COLO668 (cell line): ENCODE measurements at regions not wholly inside any gene's neighbourhood (a gene's known extent, or its start where the extent isn't known, plus 50 kb on each side); places are given as distances from the start of the nearest gene placed in this dataset.
A peak's percentile ranks its signal among the peaks of the same experiment; 100 is the strongest.
"Not testable (repeated sequence)": the region's sequence is repeated elsewhere in the genome, so short reads cannot be mapped to it uniquely, and the experiment has no call there.

Experiments used
- DNase-seq: peaks from one replicate; lab custom pipeline; 2025; ENCODE audit not compliant: unreplicated experiment; lab: John Stamatoyannopoulos, UW

- not testable (repeated sequence) for DNase-seq
Measured at GRCh38 chr16:16559179-16559740, 180.3 kb downstream of the NPIPA7 start.

DNA sequence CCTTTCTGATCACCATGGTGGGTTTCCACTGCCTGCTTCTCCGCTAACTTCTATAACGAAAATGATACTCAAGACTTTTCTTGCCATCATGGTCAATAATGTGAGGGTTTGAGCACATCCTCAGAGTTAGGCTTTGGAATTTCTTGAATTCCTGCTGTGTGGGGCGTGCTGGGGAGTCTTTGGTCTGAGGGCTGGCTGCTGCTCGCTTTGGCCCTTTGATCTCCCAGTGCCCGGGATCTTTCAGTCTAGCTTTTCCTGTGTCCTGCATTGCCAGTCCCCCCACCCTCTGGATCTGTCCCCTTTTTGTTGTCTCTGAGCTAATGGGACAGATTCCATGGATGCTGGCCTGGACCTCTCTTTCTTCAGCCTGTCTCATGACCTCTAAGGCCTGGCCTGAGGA lies 182.6 kb downstream of the NPIPA7 start:
- not testable (repeated sequence) for DNase-seq

GRCh38 chr16:16563962-16564361 lies 185.0 kb downstream of the NPIPA7 start:
- DNase-seq, result not testable (repeated sequence)

DNA sequence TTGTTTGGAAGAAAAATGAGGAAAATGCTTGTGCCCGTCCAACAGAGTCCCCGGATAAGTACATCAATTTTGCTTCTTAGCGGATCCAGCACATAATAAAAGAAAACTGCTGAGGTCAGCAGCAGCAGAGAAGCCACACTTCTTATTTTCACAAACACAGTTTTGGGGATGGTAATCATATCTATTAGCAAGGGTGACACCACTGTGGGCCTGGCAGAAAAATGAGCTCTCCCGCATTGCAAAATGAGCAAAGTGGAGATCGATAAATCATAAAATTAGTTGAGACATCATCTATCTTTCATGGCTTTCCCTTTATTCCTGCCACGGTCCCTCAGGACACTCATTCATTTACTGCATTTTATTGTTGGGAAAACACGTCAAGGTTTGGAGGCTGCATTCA lies 186.4 kb downstream of the NPIPA7 start:
- DNase-seq, result not testable (repeated sequence)

GRCh38 chr16:16570055-16570454 lies 191.1 kb downstream of the NPIPA7 start:
- DNase-seq, result not testable (repeated sequence)

DNA sequence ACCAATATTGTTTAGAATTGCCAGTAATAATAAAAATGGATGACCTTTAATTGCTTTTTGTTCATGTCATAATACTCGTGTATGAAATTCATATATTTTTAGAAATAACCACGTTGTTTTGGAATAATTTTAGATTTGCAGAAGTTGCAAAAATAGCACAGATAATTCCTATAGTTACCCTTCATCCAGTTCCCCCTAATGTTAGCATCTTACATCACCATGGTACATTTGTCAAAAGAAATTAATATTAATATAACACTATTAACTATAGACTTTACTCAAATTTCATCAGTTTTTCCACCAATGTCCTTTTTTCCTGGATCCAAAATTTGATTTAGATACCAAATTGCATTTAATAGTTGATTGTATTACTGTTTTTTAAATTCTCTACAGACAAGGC lies 191.9 kb downstream of the NPIPA7 start:
- not testable (repeated sequence) for DNase-seq

- DNase-seq, result not testable (repeated sequence)
Measured at GRCh38 chr16:16572130-16572774, 193.3 kb downstream of the NPIPA7 start.

- DNase-seq, result not testable (repeated sequence)
Measured at GRCh38 chr16:16577062-16577461, 198.1 kb downstream of the NPIPA7 start.

GRCh38 chr16:16578701-16579100 lies 199.8 kb downstream of the NPIPA7 start:
- no peak for DNase-seq

DNA sequence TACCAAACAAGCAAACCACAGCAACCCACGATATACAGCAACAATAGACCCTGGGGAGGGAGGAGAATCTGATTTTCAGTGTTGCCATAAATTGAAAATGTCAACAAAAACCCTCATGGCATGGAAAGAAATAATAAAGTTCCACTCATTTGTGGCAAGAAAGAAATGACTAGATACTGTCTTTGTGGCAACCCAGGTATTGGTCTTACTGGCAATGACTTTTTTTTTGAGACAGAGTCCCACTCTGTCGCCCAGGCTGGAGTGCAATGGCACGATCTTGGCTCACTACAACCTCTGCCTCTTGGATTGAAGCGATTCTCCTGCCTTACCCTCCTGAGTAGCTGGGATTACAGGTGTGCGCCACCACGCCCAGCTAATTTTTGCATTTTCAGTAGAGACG lies 204.0 kb downstream of the NPIPA7 start:
- not testable (repeated sequence) for DNase-seq

DNA sequence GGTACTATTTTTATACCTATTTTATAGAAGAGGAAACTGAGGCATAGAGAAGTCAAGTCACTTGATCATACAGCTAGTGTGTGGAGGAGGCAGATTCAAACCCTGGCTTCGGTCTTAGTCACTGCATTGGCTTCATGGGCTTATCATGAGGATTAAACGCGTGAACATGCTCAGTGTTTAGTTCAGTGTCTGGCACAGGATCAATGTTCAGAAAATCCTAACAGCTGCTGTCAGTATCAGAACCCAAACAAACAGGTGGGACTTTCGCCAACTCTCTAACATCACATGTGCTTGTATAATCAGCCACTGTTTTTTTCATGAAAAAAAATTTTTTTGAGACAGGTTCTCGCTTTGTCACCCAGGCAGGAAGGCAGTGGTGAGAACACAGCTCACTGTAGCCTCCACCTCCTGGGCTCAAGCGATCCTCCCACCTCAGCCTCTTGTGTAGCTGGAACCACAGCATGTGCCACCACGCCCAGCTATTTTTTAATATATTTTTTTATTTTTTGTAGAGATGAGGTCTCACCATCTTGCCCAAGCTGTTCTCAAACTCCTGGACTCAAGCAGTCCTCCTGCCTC lies 207.2 kb downstream of the NPIPA7 start:
- not testable (repeated sequence) for DNase-seq

GRCh38 chr16:16586969-16587368 lies 208.0 kb downstream of the NPIPA7 start:
- DNase-seq, result not testable (repeated sequence)

GRCh38 chr16:16588436-16588835 lies 209.5 kb downstream of the NPIPA7 start:
- DNase-seq, result not testable (repeated sequence)

DNA sequence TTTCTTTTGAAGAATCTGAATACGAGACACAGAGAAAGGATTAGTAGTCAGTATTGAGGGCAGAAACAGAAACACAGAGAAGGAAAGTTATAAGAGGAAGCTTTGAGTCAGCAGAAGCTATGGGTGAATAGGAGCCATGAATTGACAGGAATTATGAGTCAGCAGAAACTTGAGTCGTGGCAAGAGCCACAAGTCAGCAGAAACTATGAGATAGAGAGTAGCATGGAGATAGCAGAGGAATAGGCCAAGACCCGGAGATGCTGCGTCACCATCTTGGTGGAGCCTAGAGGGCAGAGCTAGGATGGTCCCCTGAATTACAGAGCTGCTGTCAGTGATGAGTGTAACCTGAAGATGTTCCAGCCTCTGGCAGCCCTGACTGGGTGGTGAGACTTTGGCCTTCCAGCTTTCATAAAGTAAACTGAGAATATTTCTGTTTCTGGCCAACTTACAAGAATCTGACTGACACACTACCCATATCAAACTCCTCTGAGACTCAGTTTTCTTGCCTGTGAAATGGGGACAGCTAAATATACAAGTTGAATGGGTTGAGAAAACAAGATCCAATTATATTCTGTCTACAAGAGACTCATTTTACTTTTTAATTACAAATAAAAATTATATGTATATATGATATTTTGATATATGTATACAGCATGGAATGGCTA lies 211.8 kb downstream of the NPIPA7 start:
- DNase-seq, result not testable (repeated sequence)

- DNase-seq, result peak; percentile 6
Measured at GRCh38 chr16:16593156-16593863, 214.4 kb downstream of the NPIPA7 start.

- not testable (repeated sequence) for DNase-seq
Measured at GRCh38 chr16:16595029-16595718, 216.2 kb downstream of the NPIPA7 start.

DNA sequence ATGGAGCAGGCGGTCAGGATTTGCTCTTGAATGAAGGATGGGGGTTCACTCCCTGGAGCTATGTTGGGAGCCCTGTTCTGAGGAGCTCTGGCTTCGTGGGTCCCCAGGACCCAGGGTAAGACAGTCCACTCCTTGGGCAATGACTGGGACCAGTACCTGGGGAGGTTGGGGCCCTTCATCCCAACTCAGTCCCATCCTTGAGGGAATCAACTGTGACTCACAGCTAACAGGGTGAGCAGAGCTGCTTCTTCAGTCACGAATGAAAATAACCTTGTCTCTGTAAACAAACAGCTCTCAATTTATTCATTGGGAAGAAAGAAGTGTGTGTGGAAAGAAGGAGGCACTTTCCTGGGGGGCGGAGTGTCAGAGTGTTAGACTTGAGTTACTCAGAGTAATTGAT lies 222.3 kb downstream of the NPIPA7 start:
- DNase-seq, result not testable (repeated sequence)

DNA sequence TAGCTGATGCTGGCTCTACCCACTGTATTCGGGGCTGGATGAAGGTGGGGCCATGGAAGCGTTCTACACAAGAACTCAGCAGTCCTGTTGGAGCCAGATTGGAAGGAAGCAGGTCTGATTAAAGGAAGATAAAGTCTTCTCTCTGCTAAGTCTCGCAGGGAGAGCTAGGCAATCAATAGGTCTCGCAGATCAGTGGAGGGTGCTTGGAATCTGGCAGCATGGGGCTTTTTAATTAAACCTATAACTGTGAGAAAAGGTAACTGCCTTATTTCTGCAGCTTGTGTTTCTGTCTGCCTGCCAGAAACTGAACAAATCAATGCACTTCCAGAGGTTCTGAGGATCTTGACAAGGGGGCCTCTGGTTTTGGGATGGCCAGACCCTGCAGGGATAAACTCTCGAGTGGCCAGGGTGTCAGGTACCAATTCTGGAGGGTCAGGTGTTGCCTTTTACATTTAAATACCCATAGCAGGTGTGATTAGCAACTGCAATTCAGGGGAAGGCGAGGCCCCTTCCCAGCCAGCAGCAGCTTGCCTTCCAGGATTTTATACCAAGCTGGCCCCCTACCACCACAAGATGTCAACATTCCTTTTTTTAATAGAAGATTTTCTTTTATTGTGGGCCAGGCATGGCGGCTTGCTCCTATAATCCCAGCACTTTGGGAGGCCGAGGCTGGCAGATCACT lies 228.6 kb downstream of the NPIPA7 start:
- DNase-seq, result not testable (repeated sequence)

DNA sequence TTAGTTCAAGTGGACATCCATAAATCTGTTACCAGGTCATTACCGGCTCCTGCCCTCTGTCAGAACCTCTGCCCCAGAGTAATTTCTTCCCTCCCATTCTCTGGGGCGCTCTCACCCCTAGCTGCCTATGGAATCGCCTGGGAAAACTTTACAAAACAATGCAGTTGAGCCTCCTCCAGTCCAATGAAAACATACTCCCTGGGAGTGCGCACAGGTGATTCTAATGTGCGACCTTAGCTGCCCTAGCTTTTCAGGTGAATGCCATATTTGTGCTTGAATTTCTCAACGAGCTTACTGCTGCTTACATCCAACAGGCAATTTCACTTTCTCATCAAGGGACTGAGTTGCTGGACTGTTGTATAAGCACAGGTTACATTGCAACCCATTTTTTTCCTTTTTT lies 230.7 kb downstream of the NPIPA7 start:
- not testable (repeated sequence) for DNase-seq

- not testable (repeated sequence) for DNase-seq
Measured at GRCh38 chr16:16610389-16610967, 231.5 kb downstream of the NPIPA7 start.
